Anterior cingulate cortex (tissue), 58 donors: ENCODE measurements at regions not wholly inside any gene's neighbourhood (a gene's known extent, or its start where the extent isn't known, plus 50 kb on each side); places are given as distances from the start of the nearest gene placed in this dataset.
"Not testable (repeated sequence)": the region's sequence is repeated elsewhere in the genome, so short reads cannot be mapped to it uniquely, and the experiment has no call there.

Experiments used
- DNase-seq, 58 donors: peaks; one replicate each; lab custom pipeline; 2025; lab: John Stamatoyannopoulos, UW

DNA sequence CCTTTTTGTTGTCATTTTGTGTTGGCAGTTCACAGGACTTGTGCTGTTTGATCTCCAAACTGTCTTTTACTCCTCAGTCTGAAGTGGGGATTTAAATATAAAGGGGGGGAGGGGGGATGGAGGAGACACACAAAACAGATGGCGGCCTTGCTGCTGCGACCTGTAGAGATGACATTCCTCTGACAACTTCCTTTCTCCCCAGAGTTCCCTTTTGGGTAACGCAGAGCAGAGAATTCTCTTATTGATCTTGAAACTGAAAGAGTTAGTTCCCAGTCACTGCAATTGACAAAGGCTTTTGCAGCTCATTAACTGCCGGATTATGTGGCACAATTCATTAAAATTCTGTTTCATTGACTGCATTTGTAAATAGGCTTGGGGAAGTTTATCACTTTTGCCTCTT, 279.3 kb downstream of the TSN start:
- no peak for DNase-seq

DNA sequence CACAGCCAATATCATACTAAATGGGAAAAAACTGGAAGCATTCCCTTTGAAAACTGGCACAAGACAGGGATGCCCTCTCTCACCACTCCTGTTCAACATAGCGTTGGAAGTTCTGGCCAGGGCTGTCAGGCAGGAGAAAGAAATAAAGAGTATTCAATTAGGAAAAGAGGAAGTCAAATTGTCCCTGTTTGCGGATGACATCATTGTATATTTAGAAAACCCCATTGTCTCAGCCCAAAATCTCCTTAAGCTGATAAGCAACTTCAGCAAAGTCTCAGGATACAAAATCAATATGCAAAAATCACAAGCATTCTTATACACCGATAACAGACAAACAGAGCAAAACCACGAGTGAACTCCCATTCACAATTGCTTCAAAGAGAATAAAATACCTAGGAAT, 283.4 kb downstream of the TSN start:
- not testable (repeated sequence) for DNase-seq

DNA sequence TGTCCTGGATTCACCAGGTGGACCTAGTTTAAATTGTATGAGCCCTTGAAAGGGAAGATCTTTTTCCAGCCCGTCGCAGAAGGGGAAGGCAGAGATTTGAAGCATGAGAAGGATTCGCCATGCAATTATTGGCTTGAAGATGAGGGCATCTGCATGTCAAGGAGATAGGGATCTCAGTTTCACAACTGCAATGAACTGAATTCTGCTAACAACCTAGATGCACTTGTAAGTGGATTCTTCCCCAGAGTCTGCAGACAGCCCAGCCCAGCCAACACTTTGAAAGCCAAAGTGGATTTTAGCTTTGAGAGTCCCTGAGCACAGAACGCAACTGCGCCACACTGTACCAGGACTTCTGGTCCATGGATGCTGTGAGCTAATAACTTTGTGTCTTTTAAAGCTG, 286.0 kb downstream of the TSN start:
- DNase-seq = no peak

DNA sequence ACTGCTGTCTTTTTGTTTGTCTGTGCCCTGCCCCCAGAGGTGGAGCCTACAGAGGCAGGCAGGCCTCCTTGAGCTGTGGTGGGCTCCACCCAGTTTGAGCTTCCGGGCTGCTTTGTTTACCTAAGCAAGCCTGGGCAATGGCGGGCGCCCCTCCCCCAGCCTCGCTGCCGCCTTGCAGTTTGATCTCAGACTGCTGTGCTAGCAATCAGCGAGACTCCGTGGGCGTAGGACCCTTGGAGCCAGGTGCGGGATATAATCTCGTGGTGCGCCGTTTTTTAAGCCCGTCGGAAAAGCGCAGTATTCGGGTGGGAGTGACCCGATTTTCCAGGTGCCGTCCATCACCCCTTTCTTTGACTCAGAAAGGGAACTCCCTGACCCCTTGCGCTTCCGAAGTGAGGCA, 296.2 kb downstream of the TSN start:
- not testable (repeated sequence) for DNase-seq

DNA sequence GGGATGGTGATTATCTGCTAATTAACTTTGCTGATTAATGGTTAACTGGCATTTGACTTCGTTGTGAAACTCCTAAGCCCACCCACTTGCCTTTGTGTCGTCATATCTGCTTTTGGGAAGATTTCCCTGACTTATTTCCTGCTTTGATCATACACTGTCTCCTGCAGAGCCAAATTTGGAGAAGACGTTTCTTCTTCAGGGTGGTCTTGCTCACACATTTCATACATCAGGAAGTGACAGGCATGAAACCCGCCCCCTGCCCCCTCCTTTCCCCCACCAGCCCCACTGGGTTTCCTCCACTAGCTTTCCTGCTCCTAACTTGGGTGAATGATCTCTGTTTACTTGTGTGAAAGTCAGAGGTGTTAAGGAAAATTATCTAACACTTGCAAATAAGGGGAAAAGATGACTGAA, 300.1 kb downstream of the TSN start:
- no peak for DNase-seq

DNA sequence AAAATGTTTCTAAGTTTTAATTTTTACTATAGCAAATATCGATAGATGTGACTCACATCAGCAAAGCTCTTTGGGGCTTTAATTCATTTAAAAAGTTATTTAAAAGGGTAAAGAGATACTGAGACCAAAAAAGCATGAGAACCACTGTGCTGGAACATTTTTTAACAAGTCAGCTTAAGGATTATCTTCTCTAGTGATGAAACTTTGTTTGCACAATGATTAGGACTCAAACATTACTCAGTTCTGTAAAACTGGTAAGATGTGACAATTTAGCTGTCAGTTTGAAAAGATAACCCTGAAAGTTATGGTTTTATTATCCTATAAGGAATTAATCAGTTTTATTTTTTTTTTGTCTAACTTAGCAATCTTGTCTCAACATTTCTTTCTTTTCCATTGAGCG, 301.4 kb downstream of the TSN start:
- DNase-seq = no peak

DNA sequence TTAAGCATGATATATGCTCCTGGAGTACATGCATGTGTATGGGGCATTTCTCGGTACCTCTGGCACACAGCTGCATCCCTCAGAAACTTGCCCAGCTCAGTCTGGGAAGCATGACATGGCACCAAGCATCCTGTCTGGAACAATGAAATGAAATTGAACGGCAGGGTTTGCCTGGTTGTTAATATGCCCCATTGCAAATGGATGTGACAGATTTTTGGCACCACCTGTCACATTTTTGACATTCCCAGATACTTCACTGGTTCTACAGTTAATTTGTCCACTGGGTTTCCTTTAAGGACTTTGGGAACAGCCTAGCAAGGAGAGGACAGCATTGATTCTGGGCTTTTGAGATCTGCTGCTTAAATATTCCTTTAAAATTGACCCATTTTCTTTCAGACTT, 305.8 kb downstream of the TSN start:
- no peak for DNase-seq

DNA sequence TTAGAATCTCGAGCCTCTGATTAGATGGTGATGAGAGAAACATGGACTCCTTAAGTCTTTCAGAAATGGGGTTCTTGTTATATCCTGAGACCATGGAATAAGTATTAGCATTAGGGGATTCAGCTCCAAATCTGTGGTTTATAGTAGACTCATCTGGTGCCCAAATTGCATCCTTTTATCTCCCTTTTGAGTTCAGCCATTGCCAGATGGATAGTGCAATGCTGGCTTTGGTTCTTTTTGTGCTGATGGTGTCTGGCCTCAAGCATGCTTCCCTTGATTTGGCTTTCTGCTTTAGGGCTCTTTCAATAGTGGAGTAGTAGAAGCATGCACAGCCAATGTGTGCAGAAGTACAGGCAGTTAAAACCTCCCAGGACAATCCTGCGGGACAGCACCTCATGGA, 306.4 kb downstream of the TSN start:
- DNase-seq = no peak

DNA sequence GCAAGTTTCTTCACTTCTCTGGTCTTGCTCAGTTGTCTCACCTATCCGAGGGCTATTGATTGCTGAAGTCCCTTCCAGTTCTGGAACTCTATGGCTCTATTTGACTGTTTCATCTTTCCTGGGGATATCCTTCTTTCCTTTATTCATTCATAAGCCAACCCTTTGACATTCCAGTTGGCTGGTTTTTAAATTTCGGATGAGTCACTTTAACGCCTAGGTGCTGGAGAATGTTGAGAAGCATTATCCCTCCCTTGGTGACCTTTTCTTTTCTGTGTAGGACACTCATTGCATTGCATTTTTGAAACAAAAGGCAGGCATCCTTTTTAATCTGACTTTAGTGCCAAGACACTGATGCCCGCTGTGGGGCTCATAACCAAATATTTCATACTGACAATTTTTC, 307.1 kb downstream of the TSN start:
- DNase-seq = no peak

DNA sequence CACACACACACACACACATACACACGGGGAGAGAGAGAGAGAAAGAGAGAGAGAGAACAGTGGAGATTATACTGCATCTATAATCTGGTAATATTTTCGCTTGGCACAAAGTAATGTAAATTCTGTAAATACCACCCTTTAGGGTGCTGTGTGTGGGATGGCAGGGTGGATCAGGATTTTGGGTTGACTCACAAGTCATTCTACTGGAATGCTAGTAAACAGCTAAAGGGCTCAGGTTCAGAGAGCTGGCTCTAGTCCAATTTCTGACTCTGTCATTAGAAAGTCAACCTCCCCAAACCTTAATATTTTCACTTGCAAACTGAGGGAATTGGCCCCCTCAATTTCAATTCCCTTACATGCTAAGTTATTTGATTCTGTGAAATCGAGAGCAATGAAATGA, 308.3 kb downstream of the TSN start:
- no peak for DNase-seq

DNA sequence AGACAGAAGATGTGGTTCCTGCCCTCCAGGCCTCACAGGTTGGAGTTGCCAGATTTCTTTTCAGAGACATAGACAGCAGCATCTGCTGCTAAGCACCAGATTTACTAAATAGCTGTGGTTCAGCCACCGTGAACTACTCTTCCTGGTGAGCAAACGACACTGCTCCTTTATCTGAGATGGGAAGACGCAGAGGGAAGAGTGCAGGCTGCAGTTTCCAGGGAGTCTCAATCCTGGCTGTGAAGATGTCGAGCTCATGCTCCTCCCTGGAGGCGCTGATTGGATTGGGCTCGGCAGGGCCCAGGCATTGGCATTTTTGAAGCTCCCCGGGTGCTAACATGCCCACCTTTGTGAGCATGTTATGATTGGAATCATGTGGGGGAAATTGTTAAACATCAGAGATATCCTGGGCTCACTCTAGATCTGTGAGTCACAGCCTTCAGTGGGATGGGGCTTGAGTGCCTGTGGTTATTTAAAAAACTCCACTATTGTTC, 314.8 kb downstream of the TSN start:
- DNase-seq = no peak

DNA sequence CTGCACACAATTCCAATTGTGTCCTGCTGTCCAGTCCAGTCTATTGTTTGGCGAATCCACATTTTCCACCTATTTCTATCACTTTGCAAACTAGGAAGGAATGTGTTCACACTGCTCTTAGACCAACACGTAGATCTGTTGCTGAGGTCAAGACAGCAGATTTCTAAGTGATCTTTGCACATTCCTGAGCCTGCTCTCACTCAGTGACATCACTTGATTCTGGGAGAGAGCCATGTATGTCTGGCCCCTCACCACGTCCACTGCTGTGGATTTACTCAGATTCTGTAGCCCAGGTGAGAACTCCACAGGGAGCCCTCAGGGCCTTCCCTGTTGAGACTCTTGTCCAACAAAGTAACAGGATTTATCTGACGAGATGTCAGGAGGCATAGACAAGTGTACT, 317.2 kb downstream of the TSN start:
- DNase-seq = no peak

DNA sequence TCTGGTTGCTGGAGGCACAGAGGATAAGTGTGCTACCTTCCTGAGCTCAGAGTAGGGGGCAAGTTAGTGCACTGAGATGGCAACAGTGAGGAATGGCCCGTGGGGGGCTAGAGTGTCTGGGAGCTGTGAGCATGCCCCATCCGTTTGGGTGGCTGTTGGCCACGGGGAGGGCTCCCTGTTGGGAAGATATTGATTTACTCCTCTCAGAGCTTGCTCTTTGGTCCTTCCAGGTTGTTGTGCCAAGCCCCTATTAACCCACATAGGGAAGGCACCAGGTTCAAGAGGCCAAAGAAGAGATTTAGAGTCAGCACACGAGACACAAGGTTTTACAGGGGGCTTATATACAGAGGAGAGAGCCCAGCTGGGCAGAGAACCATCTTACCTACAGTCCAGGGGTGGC, 318.8 kb downstream of the TSN start:
- DNase-seq = no peak

DNA sequence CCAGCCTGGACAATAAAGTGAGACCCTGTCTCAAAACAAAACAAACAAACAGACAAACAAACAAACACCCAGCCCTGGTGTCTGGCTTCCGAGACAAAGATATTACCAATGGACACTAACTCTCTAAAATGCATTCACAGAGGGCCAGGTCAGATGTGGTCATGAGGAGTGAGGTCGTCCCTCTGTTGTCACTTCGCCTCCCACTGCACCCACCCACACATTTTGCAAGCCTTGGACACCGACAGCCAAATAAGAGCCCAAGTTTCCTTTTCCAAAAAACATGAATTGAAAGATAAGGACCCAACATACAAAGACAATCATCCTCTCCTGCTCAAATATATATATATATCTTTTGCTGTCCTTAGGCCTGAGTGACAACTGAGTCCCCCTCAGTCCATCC, 319.9 kb downstream of the TSN start:
- no peak for DNase-seq

DNA sequence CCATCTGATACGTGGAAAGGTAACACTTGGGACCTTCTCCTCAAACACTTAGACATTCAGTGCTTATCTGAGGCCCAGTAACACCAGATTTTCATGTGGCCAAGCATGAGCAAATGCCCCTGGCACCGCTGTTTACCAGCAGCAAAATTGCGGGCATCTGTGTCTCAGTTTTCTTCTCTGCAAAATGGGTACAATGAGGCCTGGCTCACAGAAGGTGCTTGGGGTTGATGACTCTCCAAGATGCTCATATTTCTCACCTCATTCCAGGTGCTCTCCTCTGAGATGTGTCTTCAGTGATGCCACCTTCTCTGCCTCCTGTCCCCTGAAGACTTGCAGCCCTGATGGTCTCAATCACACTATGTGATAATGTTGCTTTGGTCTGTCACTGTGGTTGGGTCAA, 321.7 kb downstream of the TSN start:
- no peak for DNase-seq

DNA sequence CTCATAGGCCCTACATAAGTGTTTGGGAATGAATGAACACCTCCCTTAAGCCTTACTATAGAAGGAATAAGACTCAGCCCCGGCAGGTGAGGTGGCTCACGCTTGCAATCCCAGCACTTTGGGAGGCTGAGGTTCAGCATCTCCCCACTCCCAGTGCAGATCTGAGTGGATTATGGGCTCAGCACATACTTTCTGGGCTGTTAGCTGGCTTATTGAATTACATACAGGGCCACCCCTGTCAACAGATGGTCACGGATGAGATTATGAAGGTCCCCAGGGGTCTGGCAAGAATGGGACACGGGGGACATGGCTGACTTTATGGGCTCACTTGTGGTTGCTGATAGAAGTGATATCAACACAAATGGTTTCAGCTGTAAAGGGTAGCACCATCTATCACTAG, 322.3 kb downstream of the TSN start:
- DNase-seq = no peak

DNA sequence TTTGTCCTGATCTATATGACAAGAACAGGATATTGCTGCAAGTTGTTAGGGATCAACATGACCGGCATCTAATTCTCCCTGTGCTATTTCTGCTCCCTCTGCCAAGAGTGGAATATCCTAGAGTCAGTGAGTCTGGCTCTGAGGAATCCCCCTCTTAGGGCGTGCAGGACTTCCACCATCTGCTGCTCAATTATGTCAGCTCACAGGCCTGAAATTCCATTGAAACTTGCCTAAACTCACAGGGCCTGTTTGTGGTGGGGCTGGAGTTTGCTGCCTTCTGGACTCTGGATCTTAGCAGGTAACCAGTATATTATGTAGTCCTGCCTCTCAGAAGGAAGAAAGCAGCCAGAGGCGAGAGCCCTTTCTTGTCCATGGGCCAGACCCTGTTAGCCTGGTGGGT, 323.0 kb downstream of the TSN start:
- DNase-seq = no peak

DNA sequence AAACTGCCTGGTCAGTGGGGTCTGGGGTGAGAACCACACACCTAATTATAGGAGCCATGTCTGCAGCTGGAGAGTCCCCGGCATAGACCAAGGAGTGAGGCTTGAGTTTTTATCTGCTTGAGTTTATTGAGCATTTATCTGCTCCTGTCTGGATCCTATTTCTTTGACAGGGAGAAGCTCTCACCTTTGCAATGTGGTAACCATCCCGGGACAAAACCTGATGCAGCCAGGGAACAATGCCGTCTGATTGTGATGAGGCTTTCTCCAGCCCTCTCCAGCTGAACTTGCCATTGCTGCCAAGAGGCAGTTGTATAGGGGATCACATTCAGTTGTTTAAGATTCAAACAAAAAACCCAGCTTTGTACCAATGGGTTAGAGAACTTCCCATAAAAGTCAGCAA, 324.4 kb downstream of the TSN start:
- no peak for DNase-seq

DNA sequence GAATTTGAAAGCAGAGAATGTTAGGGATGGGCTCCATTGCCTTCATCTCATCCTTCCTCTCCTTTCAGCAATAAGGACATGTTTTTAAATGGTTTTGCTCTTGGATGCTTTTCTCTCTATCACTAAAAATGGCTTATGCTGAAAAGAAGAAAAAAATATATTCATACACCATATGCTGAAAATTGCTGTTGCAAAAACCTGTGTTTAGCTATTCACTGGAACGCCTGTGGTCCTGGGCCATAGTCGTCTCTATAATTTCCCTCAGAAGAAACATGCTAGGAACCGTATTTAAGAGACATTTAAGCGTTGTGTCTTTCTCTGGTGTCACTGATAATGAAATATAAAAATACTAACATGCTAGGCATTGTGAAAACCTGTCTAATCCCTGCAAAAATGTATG, 324.9 kb downstream of the TSN start:
- no peak for DNase-seq

DNA sequence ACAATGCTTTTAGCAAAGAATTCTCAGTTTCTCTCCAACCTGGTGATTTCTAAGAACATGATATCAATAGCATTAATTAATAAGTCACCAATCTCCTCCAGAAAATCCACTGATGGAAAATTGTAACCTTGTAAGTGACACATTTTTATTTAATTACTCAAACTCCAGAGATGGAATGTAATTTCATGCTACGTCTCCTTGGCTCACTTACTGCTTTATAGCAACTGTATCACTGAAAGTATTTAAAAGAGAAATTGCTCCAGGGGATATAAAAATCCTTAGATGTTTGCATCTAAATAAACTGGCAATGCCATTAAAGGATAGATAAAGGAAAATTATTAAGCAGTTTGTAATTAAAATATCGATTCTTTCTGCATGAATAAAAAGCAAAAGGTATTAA, 325.4 kb downstream of the TSN start:
- no peak for DNase-seq

DNA sequence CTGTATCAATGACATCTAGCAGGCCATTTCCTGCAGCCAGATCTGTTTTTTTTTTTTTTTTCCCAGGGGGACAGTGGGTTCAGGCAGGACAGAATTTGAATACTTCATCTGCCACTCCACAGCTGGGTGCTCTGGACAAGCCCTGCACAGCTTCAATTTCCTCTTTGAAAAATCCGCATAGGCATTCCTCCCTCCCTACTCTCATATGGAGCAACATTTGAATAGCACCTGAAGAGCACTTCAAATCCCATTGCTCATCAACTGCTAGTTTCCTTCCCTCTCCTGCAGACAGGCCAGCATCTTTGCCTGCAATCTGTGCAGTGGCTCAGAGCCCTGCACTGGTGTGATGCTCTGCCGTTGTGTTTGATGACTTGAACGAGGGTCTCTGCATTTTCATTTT, 326.3 kb downstream of the TSN start:
- DNase-seq = no peak

DNA sequence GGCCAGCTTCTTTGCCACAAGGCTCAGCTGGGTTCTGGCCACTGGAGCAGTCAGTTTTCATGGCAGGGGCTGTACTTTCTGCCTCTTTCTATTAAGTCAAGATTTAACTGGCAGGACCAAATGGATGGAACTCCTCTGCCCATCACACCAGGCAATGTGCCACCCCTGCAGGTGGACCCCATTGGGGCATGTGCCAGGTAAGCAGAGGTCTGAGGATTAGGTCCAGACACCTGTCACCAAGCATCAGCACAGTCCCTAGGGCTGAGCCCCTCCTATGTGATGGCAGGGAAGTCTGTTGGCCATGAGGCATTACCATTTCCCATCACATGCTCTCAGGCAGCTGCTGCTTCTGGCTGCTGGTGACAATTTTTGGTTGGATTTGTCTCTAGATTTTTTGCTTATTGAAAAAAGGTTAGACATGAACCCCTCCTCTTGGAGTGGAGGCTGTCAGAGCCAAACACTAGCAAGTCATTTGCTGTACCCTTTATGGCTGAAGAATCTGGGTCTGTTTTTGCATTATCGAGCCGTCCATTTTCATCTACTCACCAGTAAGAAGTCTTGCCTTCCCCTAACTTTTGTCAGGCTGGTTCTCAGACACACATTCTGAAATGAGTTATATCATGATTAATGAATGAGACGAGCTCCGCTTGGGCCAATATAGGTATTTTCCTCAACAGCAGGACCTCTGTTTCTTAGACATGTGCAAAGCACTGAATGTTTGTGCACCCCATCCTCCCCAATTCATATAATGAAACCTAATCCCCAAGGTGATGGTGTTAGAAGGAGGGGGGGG, 328.0 kb downstream of the TSN start:
- DNase-seq = no peak

DNA sequence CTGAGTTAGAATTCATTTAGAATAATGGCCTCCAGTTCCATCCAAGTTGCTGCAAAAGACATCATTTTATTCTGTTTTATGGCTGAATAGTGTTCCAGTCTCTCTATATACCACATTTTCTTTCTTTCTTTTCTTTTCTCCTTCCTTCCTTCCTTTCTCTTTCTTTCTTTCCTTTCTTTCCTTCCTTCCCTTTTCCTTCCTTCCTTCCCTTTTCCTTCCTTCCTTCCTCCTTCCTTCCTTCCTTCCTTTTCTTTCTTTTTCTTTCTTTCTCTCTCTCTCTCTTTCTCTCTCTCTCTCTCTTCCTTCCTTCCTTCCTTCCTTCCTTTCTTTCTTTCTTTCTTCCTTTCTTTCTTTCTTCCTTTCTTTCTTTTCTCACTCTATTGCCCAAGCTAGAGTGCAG, 330.2 kb downstream of the TSN start:
- not testable (repeated sequence) for DNase-seq
